ENCODE measurements at regions not wholly inside any gene's neighbourhood (a gene's known extent, or its start where the extent isn't known, plus 50 kb on each side); places are given as distances from the start of the nearest gene placed in this dataset.

DNA sequence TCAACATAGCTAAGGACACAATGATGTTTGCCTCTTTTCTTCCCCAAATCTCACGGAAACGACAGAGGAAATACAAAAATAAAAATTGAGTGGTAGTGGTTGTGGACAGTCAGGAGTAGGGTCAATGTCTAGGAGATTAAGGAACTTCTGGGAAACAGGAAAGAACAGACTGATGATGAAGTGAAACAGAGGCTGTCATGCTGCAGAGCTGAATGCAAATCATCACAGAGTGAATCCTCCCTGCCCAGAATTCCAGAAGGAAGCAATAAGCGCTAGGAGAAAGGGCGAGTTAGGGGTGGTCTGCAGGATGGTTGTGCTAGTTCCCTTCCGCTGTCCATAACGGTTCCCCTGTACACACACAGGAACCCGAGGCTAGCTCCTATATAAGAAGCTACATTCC lies 64.7 kb upstream of the POMGNT2 start:
- CTCF ChIA-PET, result no interaction called here
- 0 out of 2 replicates have a peak, but pooled peaks cover 4% of the 10 kb centered on the region for H3K9me3 ChIP-seq
- no peak overlapping the region for H3K4me3 Mint-ChIP-seq (ENCODE audit: unreplicated experiment)
- H3K4me3 ChIP-seq (ENCODE audit: low read depth, low read length), result no peak overlapping the region
- H3K27ac Mint-ChIP-seq (ENCODE audit: unreplicated experiment), result no peak overlapping the region
- H3K36me3 ChIP-seq (ENCODE audit: control insufficient read depth, insufficient read depth, low read length), result no peaks in the 10 kb centered on the region
- intact Hi-C loops (cut with micrococcal nuclease; ENCODE audit: unreplicated experiment), result no loop called here
- TF ChIP-seq, protein P1, sequence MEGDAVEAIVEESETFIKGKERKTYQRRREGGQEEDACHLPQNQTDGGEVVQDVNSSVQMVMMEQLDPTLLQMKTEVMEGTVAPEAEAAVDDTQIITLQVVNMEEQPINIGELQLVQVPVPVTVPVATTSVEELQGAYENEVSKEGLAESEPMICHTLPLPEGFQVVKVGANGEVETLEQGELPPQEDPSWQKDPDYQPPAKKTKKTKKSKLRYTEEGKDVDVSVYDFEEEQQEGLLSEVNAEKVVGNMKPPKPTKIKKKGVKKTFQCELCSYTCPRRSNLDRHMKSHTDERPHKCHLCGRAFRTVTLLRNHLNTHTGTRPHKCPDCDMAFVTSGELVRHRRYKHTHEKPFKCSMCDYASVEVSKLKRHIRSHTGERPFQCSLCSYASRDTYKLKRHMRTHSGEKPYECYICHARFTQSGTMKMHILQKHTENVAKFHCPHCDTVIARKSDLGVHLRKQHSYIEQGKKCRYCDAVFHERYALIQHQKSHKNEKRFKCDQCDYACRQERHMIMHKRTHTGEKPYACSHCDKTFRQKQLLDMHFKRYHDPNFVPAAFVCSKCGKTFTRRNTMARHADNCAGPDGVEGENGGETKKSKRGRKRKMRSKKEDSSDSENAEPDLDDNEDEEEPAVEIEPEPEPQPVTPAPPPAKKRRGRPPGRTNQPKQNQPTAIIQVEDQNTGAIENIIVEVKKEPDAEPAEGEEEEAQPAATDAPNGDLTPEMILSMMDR (IDR thresholded peaks at IDR 0.05; ENCODE audit: insufficient read depth in 1 of 2, low read depth in 1 of 2, low read length in 1 of 2, severe bottlenecking in 1 of 2, unreplicated experiment in 1 of 2), result no peak
- no TSS peak for BruUV-seq (replicated peaks)
- DNase-seq, result no peak
- peaks cover 9% of the 10 kb centered on the region for H3K9me3 Mint-ChIP-seq (ENCODE audit: unreplicated experiment)
- POLR2A ChIA-PET, result no interaction called here
- no peaks in the 10 kb centered on the region for H3K4me1 Mint-ChIP-seq (ENCODE audit: low read depth, unreplicated experiment)
- H3K27me3 ChIP-seq (replicated peaks; ENCODE audit: control insufficient read depth, insufficient read depth, low read length), result no peaks in the 10 kb centered on the region
- no peaks in the 10 kb centered on the region for H3K4me1 ChIP-seq
- peaks cover 6% of the 10 kb centered on the region for H3K27me3 Mint-ChIP-seq (ENCODE audit: insufficient read depth, unreplicated experiment)
- H3K36me3 Mint-ChIP-seq (ENCODE audit: insufficient read depth, unreplicated experiment), result no peaks in the 10 kb centered on the region

DNA sequence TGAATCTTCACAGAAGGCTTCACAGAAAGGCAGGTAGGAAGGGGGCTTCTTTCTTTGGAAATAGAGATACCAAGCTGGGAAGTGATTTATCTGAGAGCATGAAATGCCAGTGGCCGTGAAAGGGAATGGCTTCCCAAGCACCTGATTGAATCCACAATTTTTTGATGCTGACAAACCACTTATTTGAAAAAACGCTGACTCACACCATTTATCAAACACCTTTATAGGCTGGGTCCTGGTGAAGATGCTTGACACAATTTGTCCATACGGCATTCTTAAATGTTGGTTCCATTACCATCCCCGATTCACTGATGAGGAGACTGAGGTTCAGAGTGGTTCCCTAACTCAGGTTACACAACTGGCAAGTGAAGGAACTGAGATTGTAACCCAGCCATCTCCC lies 64.1 kb upstream of the POMGNT2 start:
- no peak overlapping the region for H3K27ac Mint-ChIP-seq (ENCODE audit: unreplicated experiment)
- H3K4me3 Mint-ChIP-seq (ENCODE audit: unreplicated experiment), result no peak overlapping the region
- peaks cover 9% of the 10 kb centered on the region for H3K9me3 Mint-ChIP-seq (ENCODE audit: unreplicated experiment)
- Histone ChIP-seq H3K4me1 (no peaks in the 10 kb centered on the region), H3K9me3 (0 out of 2 replicates have a peak, but pooled peaks cover 4% of the 10 kb centered on the region), H3K4me3 (ENCODE audit: low read depth, low read length) (no peak overlapping the region), H3K36me3 (ENCODE audit: control insufficient read depth, insufficient read depth, low read length) (no peaks in the 10 kb centered on the region), H3K27me3 (replicated peaks; ENCODE audit: control insufficient read depth, insufficient read depth, low read length) (no peaks in the 10 kb centered on the region)
- POLR2A ChIA-PET, result no interaction called here
- CTCF ChIA-PET, result no interaction called here
- peaks cover 6% of the 10 kb centered on the region for H3K27me3 Mint-ChIP-seq (ENCODE audit: insufficient read depth, unreplicated experiment)
- intact Hi-C loops (cut with micrococcal nuclease; ENCODE audit: unreplicated experiment), result no loop called here
- no peak for DNase-seq
- H3K4me1 Mint-ChIP-seq (ENCODE audit: low read depth, unreplicated experiment), result no peaks in the 10 kb centered on the region
- no TSS peak for BruUV-seq (replicated peaks)
- TF ChIP-seq, protein P1 (IDR thresholded peaks at IDR 0.05; ENCODE audit: insufficient read depth in 1 of 2, low read depth in 1 of 2, low read length in 1 of 2, severe bottlenecking in 1 of 2, unreplicated experiment in 1 of 2), result no peak
- H3K36me3 Mint-ChIP-seq (ENCODE audit: insufficient read depth, unreplicated experiment), result no peaks in the 10 kb centered on the region

DNA sequence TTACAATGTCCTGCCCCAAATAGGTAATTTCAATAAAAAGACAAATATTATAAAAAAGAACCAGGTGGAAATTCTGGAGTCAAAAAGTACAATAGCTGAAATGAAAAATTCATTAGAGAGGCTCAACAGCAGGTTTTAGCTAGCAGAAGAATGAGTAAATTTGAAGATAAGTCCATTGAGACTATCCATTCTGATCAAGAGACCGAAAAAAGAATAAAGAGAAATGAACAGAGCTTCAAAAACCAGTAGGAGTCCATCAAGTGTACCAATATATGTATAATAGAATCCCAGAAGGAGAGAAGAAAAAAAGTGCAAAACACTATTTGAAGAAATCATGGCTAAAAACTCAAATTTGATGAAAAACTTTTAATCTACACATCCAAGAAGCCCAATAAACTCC lies 60.5 kb upstream of the POMGNT2 start:
- peaks cover 4% of the 10 kb centered on the region for H3K27me3 Mint-ChIP-seq (ENCODE audit: insufficient read depth, unreplicated experiment)
- Histone ChIP-seq H3K9me3 (0 out of 2 replicates have a peak, but pooled peaks cover 4% of the 10 kb centered on the region), H3K4me1 (no peaks in the 10 kb centered on the region), H3K4me3 (ENCODE audit: low read depth, low read length) (no peak overlapping the region), H3K27me3 (replicated peaks; ENCODE audit: control insufficient read depth, insufficient read depth, low read length) (no peaks in the 10 kb centered on the region), H3K36me3 (ENCODE audit: control insufficient read depth, insufficient read depth, low read length) (no peaks in the 10 kb centered on the region)
- no TSS peak for BruUV-seq (replicated peaks)
- ChIA-PET POLR2A (no interaction called here), CTCF (interaction anchor here (0.7 kb wide), 1 partner anchor 205 kb away, joined by 3 read pairs; no protein-coding TSS in a partner anchor)
- peaks cover 9% of the 10 kb centered on the region for H3K9me3 Mint-ChIP-seq (ENCODE audit: unreplicated experiment)
- H3K27ac Mint-ChIP-seq (ENCODE audit: unreplicated experiment), result no peak overlapping the region
- H3K4me3 Mint-ChIP-seq (ENCODE audit: unreplicated experiment), result no peak overlapping the region
- H3K36me3 Mint-ChIP-seq (ENCODE audit: insufficient read depth, unreplicated experiment), result no peaks in the 10 kb centered on the region
- H3K4me1 Mint-ChIP-seq (ENCODE audit: low read depth, unreplicated experiment), result no peaks in the 10 kb centered on the region
- DNase-seq, result no peak
- TF ChIP-seq, protein P1 (IDR thresholded peaks at IDR 0.05; ENCODE audit: insufficient read depth in 1 of 2, low read depth in 1 of 2, low read length in 1 of 2, severe bottlenecking in 1 of 2, unreplicated experiment in 1 of 2), result no peak
- intact Hi-C loops (cut with micrococcal nuclease; ENCODE audit: unreplicated experiment), result no loop called here
